ENCODE measurements at regions not wholly inside any gene's neighbourhood (a gene's known extent, or its start where the extent isn't known, plus 50 kb on each side); places are given as distances from the start of the nearest gene placed in this dataset.

GRCh38 chr1:30403726-30404125 lies 319.7 kb downstream of the MATN1 start:
- Histone ChIP-seq H3K36me3 (no peaks in the 10 kb centered on the region), H3K4me1 (no peaks in the 10 kb centered on the region), H3K27ac (no peak overlapping the region), H3K27me3 (replicated peaks in 1 of 7) (peaks cover 0 to 39% (median 0%) of the 10 kb centered on the region in 7 donors), H3K4me3 (no peak overlapping the region), H3K9me3 (no peaks in the 10 kb centered on the region)
- no peak for TF ChIP-seq POLR2A (IDR thresholded peaks at IDR 0.05)
- TF ChIP-seq POLR2AphosphoS5 (IDR thresholded peaks at IDR 0.05), result no peak
- TF ChIP-seq, protein P1, sequence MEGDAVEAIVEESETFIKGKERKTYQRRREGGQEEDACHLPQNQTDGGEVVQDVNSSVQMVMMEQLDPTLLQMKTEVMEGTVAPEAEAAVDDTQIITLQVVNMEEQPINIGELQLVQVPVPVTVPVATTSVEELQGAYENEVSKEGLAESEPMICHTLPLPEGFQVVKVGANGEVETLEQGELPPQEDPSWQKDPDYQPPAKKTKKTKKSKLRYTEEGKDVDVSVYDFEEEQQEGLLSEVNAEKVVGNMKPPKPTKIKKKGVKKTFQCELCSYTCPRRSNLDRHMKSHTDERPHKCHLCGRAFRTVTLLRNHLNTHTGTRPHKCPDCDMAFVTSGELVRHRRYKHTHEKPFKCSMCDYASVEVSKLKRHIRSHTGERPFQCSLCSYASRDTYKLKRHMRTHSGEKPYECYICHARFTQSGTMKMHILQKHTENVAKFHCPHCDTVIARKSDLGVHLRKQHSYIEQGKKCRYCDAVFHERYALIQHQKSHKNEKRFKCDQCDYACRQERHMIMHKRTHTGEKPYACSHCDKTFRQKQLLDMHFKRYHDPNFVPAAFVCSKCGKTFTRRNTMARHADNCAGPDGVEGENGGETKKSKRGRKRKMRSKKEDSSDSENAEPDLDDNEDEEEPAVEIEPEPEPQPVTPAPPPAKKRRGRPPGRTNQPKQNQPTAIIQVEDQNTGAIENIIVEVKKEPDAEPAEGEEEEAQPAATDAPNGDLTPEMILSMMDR (IDR thresholded peaks at IDR 0.05 in 8 of 11, conservative IDR thresholded peaks at IDR 0.05 in 3 of 11), result no peak
- intact Hi-C loops (cut with DNase I; ENCODE audit: low total_unique reads), result no loop called here
- 87 to 96% (median 87%) methylated on average over 2 of the region's 2 CpGs for WGBS, 5 donors
- DNase-seq, result peak; percentile 15

DNA sequence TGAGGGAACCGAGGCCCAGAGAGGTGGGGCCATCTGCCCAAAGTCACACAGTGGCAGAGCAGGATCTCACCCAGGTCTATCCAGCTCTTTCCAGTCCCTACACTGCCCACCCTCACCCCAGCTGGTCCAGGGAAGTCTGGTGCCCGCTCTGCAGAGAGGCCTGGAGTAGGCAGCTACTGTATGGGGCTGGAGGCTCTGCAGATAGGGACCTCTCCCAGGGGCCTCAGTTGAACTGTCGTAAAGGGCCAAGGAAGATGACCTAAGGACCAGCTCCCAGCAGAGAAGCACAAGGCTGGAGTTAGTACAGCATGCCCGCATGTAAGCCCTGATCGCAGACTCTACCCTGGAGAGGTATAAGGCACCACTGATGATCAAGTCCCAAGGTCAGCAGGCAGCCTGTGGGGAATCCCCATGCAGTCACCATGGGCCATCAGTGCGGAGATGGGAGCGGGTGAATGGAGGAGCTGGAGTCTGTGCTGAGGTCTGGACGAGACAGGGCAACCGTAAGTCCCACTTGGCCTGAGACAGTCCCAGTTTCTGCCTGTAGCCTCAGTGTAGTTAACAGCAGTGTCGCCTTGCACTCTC lies 320.2 kb downstream of the MATN1 start:
- WGBS, 5 donors, result 77 to 93% (median 90%) methylated on average over 10 of the region's 10 CpGs
- intact Hi-C loops (cut with DNase I; ENCODE audit: low total_unique reads), result no loop called here
- DNase-seq, result peak; percentile 24

GRCh38 chr1:30402031-30402430 lies 321.4 kb downstream of the MATN1 start:
- TF ChIP-seq POLR2A (IDR thresholded peaks at IDR 0.05) (no peak), POLR2AphosphoS5 (IDR thresholded peaks at IDR 0.05) (no peak)
- TF ChIP-seq, protein P1 (IDR thresholded peaks at IDR 0.05 in 8 of 11, conservative IDR thresholded peaks at IDR 0.05 in 3 of 11), result no peak
- Histone ChIP-seq H3K36me3 (no peaks in the 10 kb centered on the region), H3K4me3 (no peak overlapping the region), H3K4me1 (no peaks in the 10 kb centered on the region), H3K9me3 (no peaks in the 10 kb centered on the region), H3K27me3 (replicated peaks in 1 of 7) (peaks cover 0 to 26% (median 0%) of the 10 kb centered on the region in 7 donors), H3K27ac (no peak overlapping the region)
- 62 to 92% (median 86%) methylated on average over 2 of the region's 2 CpGs for WGBS, 5 donors
- DNase-seq, result peak; percentile 49
- intact Hi-C loops (cut with DNase I; ENCODE audit: low total_unique reads), result no loop called here

More for the DNA sequence above, 320.2 kb downstream of the MATN1 start:
- no peaks in the 10 kb centered on the region for H3K36me3 ChIP-seq
- H3K27ac ChIP-seq, result no peak overlapping the region
- H3K4me1 ChIP-seq, result no peaks in the 10 kb centered on the region
- peaks cover 0 to 37% (median 0%) of the 10 kb centered on the region in 7 donors for H3K27me3 ChIP-seq (replicated peaks in 1 of 7)
- H3K4me3 ChIP-seq, result no peak overlapping the region
- no peak for TF ChIP-seq POLR2A (IDR thresholded peaks at IDR 0.05)
- no peak for TF ChIP-seq POLR2AphosphoS5 (IDR thresholded peaks at IDR 0.05)
- TF ChIP-seq, protein P1 (IDR thresholded peaks at IDR 0.05 in 8 of 11, conservative IDR thresholded peaks at IDR 0.05 in 3 of 11), result no peak
- H3K9me3 ChIP-seq, result no peaks in the 10 kb centered on the region

GRCh38 chr1:30400507-30400906 lies 322.9 kb downstream of the MATN1 start:
- whole genome bisulfite sequencing, 5 donors, result 42 to 100% (median 55%) methylated on average over 1 to 4 of the region's 4 CpGs
- no peak overlapping the region for H3K27ac ChIP-seq
- peaks cover 0 to 16% (median 0%) of the 10 kb centered on the region in 7 donors for H3K27me3 ChIP-seq (replicated peaks in 1 of 7)
- H3K36me3 ChIP-seq, result no peaks in the 10 kb centered on the region
- TF ChIP-seq POLR2AphosphoS5 (IDR thresholded peaks at IDR 0.05) (no peak), POLR2A (IDR thresholded peaks at IDR 0.05) (no peak)
- TF ChIP-seq, protein P1 (IDR thresholded peaks at IDR 0.05 in 8 of 11, conservative IDR thresholded peaks at IDR 0.05 in 3 of 11), result no peak
- peak; percentile 55 for DNase-seq
- H3K4me1 ChIP-seq, result no peaks in the 10 kb centered on the region
- H3K9me3 ChIP-seq, result no peaks in the 10 kb centered on the region
- H3K4me3 ChIP-seq, result no peak overlapping the region
- intact Hi-C loops (cut with DNase I; ENCODE audit: low total_unique reads), result no loop called here

All from spleen (tissue), 11 donors.